ENCODE measurements at regions not wholly inside any gene's neighbourhood (a gene's known extent, or its start where the extent isn't known, plus 50 kb on each side); places are given as distances from the start of the nearest gene placed in this dataset.

DNA sequence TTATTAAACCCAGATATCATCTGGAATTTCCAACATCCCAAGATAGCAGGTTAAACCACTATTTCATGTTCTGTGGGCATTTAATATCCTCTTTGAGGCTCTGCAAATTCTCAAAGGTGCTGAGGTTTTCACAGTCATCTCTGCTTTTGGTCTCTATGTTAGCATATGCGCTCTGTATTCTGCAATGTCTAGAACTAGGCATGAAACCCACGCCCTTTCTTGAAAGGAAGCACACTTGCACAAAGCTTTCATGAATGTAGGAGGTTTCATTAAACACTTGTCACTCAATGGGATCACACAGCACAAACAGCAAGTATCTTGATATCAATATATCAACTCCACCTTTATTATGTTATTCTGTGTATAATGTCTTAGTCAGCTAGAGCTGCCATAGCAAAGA is 172.0 kb upstream of the USP24 start:
- TF ChIP-seq POLR2A (IDR thresholded peaks at IDR 0.05; ENCODE audit: low read depth, low read length) (no peak), POLR2AphosphoS5 (IDR thresholded peaks at IDR 0.05; ENCODE audit: low read depth, low read length) (no peak), TAF1 (IDR thresholded peaks at IDR 0.05; ENCODE audit: borderline replicate concordance, low read depth, low read length) (no peak)
